ENCODE measurements at regions not wholly inside any gene's neighbourhood (a gene's known extent, or its start where the extent isn't known, plus 50 kb on each side); places are given as distances from the start of the nearest gene placed in this dataset.

DNA sequence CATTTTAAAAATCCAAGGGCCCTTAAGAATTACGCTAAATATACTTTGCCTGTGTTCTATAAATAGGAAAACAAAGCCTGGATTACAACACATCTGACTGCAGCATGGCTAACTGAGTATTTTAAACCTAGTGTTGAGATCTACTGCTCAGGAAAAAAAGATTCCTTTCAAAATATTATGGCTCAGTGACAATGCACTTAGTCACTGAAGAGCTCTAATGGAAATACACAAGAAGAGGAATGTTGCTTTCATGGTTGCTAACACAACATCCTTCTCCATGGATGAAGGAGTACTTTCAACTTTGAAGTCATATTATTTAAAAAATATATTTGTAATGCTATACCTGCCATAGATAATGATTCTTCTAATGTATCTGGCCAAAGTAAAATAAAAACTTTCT, 248.3 kb upstream of the NEGR1 start:
- DNase-seq (ENCODE audit: low read depth), result no peak
- no peak for TF ChIP-seq CTCF (IDR thresholded peaks at IDR 0.05; ENCODE audit: insufficient read depth, low read length)
- H3K4me3 ChIP-seq (ENCODE audit: low read depth, low read length), result no peak overlapping the region

- TF ChIP-seq CTCF (IDR thresholded peaks at IDR 0.05; ENCODE audit: insufficient read depth, low read length), result no peak
- no peak overlapping the region for H3K4me3 ChIP-seq (ENCODE audit: low read depth, low read length)
- peak; percentile 40 for DNase-seq (ENCODE audit: low read depth)
These were observed 244.6 kb upstream of the NEGR1 start for GRCh38 chr1:72526926-72527325.

DNA sequence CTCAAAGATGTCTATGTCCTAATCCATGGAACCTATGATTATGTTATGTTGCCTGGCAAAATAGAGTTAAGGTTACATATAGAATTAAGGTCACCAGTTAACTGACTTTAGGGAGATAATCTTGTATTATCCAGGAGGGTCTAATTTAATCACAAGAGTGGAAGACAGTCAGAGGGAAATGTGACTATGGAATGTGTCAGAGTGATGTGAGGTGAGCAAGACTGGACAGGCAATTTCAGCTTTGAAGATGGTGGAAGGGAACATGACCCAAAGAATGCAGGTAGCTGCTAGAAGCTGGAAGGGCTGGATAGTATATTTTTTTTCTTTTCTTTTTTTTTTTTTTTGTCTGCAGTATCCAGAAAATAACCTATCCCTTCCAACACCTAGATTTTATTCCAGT, 241.7 kb upstream of the NEGR1 start:
- TF ChIP-seq CTCF (IDR thresholded peaks at IDR 0.05; ENCODE audit: insufficient read depth, low read length), result no peak
- no peak for DNase-seq (ENCODE audit: low read depth)
- H3K4me3 ChIP-seq (ENCODE audit: low read depth, low read length), result no peak overlapping the region

DNA sequence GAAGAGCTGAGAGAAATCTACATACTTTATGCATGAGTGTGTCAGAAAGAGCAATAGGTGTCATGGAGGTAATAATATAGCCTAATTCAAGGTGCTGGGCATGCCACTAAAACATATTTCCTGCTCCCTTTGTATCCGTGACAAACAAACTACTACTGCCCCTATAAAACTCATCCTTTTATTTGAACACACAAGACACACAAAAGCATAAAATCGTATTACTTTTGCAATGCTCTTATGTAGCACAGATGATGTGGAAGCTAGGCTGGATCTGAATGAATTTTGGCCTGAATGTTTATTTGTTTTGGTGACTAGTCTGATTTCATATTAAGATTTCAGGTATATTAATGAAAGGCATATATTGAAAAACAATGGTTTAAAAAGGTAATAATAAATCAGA, 239.3 kb upstream of the NEGR1 start:
- no peak for DNase-seq (ENCODE audit: low read depth)
- no peak overlapping the region for H3K4me3 ChIP-seq (ENCODE audit: low read depth, low read length)
- no peak for TF ChIP-seq CTCF (IDR thresholded peaks at IDR 0.05; ENCODE audit: insufficient read depth, low read length)

DNA sequence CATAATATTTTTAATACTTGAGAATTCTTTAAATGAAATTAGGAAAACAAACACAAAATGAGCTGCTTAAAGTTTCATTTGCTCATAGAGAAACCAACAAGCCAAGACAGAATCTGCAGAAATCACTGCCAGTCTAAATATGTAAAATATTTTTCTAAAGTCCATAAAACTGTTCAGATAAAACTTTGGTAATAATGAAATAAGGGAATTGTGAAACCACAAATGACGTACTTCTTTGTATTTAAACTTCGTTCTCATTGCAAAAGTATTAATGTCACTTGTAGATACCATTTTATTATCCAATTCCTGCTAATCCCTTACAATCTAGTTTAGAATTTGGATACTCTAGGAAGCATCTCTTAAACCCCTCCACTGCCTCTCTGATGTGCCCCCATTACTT, 234.5 kb upstream of the NEGR1 start:
- peak; percentile 67 for DNase-seq (ENCODE audit: low read depth)
- TF ChIP-seq CTCF (IDR thresholded peaks at IDR 0.05; ENCODE audit: insufficient read depth, low read length), result no peak
- H3K4me3 ChIP-seq (ENCODE audit: low read depth, low read length), result no peak overlapping the region

DNA sequence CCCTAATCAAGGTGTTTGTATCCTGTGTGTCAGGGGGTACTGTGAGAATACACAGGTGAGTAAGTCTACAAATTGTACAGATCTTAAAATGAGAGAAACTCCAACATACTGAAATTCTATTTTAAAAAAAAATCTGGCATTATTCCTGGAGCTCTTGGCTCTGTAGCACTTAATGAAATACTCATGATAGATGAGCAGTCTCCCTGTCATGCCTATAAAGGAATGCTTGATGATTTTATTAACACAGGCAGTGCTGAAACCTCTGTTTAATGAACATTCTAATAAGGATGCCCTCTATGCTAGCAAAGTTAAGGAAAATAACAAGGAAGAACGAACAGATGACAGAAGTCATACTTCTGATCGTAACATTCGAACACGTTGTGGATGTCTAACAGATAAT, 233.9 kb upstream of the NEGR1 start:
- H3K4me3 ChIP-seq (ENCODE audit: low read depth, low read length), result no peak overlapping the region

More for the DNA sequence above, 233.9 kb upstream of the NEGR1 start:
- no peak for TF ChIP-seq CTCF (IDR thresholded peaks at IDR 0.05; ENCODE audit: insufficient read depth, low read length)
- peak; percentile 39 for DNase-seq (ENCODE audit: low read depth)

Data from fibroblast of the aortic adventitia (primary cell).